ENCODE measurements at regions not wholly inside any gene's neighbourhood (a gene's known extent, or its start where the extent isn't known, plus 50 kb on each side); places are given as distances from the start of the nearest gene placed in this dataset.

- BruUV-seq (replicated peaks), result no TSS peak
- CTCF ChIA-PET, result no interaction called here
- intact Hi-C loops (cut with micrococcal nuclease; ENCODE audit: unreplicated experiment), result no loop called here
- H3K27me3 Mint-ChIP-seq (ENCODE audit: unreplicated experiment), result no peaks in the 10 kb centered on the region
- peaks cover 23% of the 10 kb centered on the region for H3K9me3 Mint-ChIP-seq (ENCODE audit: low read depth, unreplicated experiment)
- peak overlapping the region; percentile 57 for H3K27ac Mint-ChIP-seq (ENCODE audit: unreplicated experiment)
- no peak for DNase-seq
- H3K4me1 Mint-ChIP-seq (ENCODE audit: low read depth, unreplicated experiment), result peaks cover 26% of the 10 kb centered on the region
- H3K36me3 Mint-ChIP-seq (ENCODE audit: insufficient read depth, unreplicated experiment), result no peaks in the 10 kb centered on the region
- TF ChIP-seq CTCF (IDR thresholded peaks at IDR 0.05; ENCODE audit: unreplicated experiment), result no peak
- no peak overlapping the region for H3K4me3 Mint-ChIP-seq (ENCODE audit: low read depth, unreplicated experiment)
Observed at GRCh38 chr7:46589286-46589685, 668.2 kb upstream of the IGFBP3 start.

- H3K9me3 Mint-ChIP-seq (ENCODE audit: low read depth, unreplicated experiment), result peaks cover 5% of the 10 kb centered on the region
- intact Hi-C loops (cut with micrococcal nuclease; ENCODE audit: unreplicated experiment), result no loop called here
- H3K27ac Mint-ChIP-seq (ENCODE audit: unreplicated experiment), result no peak overlapping the region
- DNase-seq, result no peak
- no TSS peak for BruUV-seq (replicated peaks)
- H3K36me3 Mint-ChIP-seq (ENCODE audit: insufficient read depth, unreplicated experiment), result no peaks in the 10 kb centered on the region
- CTCF ChIA-PET, result no interaction called here
- TF ChIP-seq CTCF (IDR thresholded peaks at IDR 0.05; ENCODE audit: unreplicated experiment), result no peak
- H3K27me3 Mint-ChIP-seq (ENCODE audit: unreplicated experiment), result no peaks in the 10 kb centered on the region
- H3K4me3 Mint-ChIP-seq (ENCODE audit: low read depth, unreplicated experiment), result no peak overlapping the region
- peaks cover 16% of the 10 kb centered on the region for H3K4me1 Mint-ChIP-seq (ENCODE audit: low read depth, unreplicated experiment)
Observed at GRCh38 chr7:46586406-46586805, 665.3 kb upstream of the IGFBP3 start.

- H3K36me3 Mint-ChIP-seq (ENCODE audit: insufficient read depth, unreplicated experiment), result no peaks in the 10 kb centered on the region
- no peaks in the 10 kb centered on the region for H3K27me3 Mint-ChIP-seq (ENCODE audit: unreplicated experiment)
- H3K9me3 Mint-ChIP-seq (ENCODE audit: low read depth, unreplicated experiment), result no peaks in the 10 kb centered on the region
- H3K4me3 Mint-ChIP-seq (ENCODE audit: low read depth, unreplicated experiment), result no peak overlapping the region
- DNase-seq, result no peak
- intact Hi-C loops (cut with micrococcal nuclease; ENCODE audit: unreplicated experiment), result no loop called here
- BruUV-seq (replicated peaks), result no TSS peak
- CTCF ChIA-PET, result no interaction called here
- H3K4me1 Mint-ChIP-seq (ENCODE audit: low read depth, unreplicated experiment), result no peaks in the 10 kb centered on the region
- TF ChIP-seq CTCF (IDR thresholded peaks at IDR 0.05; ENCODE audit: unreplicated experiment), result no peak
- no peak overlapping the region for H3K27ac Mint-ChIP-seq (ENCODE audit: unreplicated experiment)
Observed at GRCh38 chr7:46583656-46584055, 662.6 kb upstream of the IGFBP3 start.

- H3K36me3 Mint-ChIP-seq (ENCODE audit: insufficient read depth, unreplicated experiment), result no peaks in the 10 kb centered on the region
- H3K4me3 Mint-ChIP-seq (ENCODE audit: low read depth, unreplicated experiment), result no peak overlapping the region
- no TSS peak for BruUV-seq (replicated peaks)
- intact Hi-C loops (cut with micrococcal nuclease; ENCODE audit: unreplicated experiment), result no loop called here
- H3K9me3 Mint-ChIP-seq (ENCODE audit: low read depth, unreplicated experiment), result peaks cover 2% of the 10 kb centered on the region
- no peak for DNase-seq
- CTCF ChIA-PET, result no interaction called here
- no peak for TF ChIP-seq CTCF (IDR thresholded peaks at IDR 0.05; ENCODE audit: unreplicated experiment)
- no peak overlapping the region for H3K27ac Mint-ChIP-seq (ENCODE audit: unreplicated experiment)
- peaks cover 9% of the 10 kb centered on the region for H3K4me1 Mint-ChIP-seq (ENCODE audit: low read depth, unreplicated experiment)
- no peaks in the 10 kb centered on the region for H3K27me3 Mint-ChIP-seq (ENCODE audit: unreplicated experiment)
Observed at GRCh38 chr7:46581268-46581667, 660.2 kb upstream of the IGFBP3 start.

- BruUV-seq (replicated peaks), result no TSS peak
- Mint-ChIP-seq H3K27ac (ENCODE audit: unreplicated experiment) (no peak overlapping the region), H3K27me3 (ENCODE audit: unreplicated experiment) (no peaks in the 10 kb centered on the region), H3K36me3 (ENCODE audit: insufficient read depth, unreplicated experiment) (no peaks in the 10 kb centered on the region), H3K4me1 (ENCODE audit: low read depth, unreplicated experiment) (peaks cover 9% of the 10 kb centered on the region), H3K9me3 (ENCODE audit: low read depth, unreplicated experiment) (peaks cover 2% of the 10 kb centered on the region), H3K4me3 (ENCODE audit: low read depth, unreplicated experiment) (no peak overlapping the region)
- CTCF ChIA-PET, result no interaction called here
- TF ChIP-seq CTCF (IDR thresholded peaks at IDR 0.05; ENCODE audit: unreplicated experiment), result no peak
- DNase-seq, result no peak
- intact Hi-C loops (cut with micrococcal nuclease; ENCODE audit: unreplicated experiment), result no loop called here
Observed at GRCh38 chr7:46580766-46581165, 659.7 kb upstream of the IGFBP3 start.

All from Calu3 (cell line).